ENCODE measurements at regions not wholly inside any gene's neighbourhood (a gene's known extent, or its start where the extent isn't known, plus 50 kb on each side); places are given as distances from the start of the nearest gene placed in this dataset.

DNA sequence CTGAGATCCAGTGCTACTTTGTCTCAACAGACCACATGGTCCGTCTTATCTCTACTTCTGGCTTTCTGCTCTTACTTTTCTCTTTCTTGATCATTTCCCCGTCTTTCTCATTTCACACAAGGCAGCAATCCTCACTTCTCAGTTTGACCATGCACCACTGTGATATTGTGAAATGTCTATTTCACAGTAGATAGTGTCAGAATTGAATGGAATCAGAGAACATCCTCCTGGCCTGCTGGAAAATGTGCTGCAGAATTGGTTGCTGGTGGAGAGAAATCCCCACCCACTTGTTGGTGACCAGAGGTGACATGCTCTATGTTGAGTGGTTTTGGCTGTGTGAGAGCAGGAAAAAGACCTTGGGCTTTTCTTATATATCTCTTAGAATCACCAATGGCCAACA is 57.8 kb upstream of the RCN1 start:
- ATAC-seq = no peak
- TF ChIP-seq GLIS3 (CRISPR knock-in tag; IDR thresholded peaks at IDR 0.05) (no peak), ZNF70 (CRISPR knock-in tag; IDR thresholded peaks at IDR 0.05) (no peak), ZFP3 (CRISPR knock-in tag; IDR thresholded peaks at IDR 0.05) (no peak), ESRRG (CRISPR knock-in tag; IDR thresholded peaks at IDR 0.05) (no peak), ARNTL (CRISPR knock-in tag; IDR thresholded peaks at IDR 0.05; ENCODE audit: borderline replicate concordance, low read depth) (no peak), OSR1 (CRISPR knock-in tag; IDR thresholded peaks at IDR 0.05) (no peak), ZFP30 (CRISPR knock-in tag; IDR thresholded peaks at IDR 0.05) (no peak), PPARA (CRISPR knock-in tag; IDR thresholded peaks at IDR 0.05; ENCODE audit: borderline replicate concordance) (no peak), ISL1 (CRISPR knock-in tag; IDR thresholded peaks at IDR 0.05) (no peak), POU6F1 (CRISPR knock-in tag; IDR thresholded peaks at IDR 0.05; ENCODE audit: borderline replicate concordance, low read depth) (no peak), TOX (CRISPR knock-in tag; IDR thresholded peaks at IDR 0.05; ENCODE audit: borderline replicate concordance) (no peak), CSDC2 (CRISPR knock-in tag; IDR thresholded peaks at IDR 0.05) (no peak), ZNF565 (CRISPR knock-in tag; conservative IDR thresholded peaks at IDR 0.05; ENCODE audit: low read depth) (no peak)
- TF ChIP-seq, protein P1, sequence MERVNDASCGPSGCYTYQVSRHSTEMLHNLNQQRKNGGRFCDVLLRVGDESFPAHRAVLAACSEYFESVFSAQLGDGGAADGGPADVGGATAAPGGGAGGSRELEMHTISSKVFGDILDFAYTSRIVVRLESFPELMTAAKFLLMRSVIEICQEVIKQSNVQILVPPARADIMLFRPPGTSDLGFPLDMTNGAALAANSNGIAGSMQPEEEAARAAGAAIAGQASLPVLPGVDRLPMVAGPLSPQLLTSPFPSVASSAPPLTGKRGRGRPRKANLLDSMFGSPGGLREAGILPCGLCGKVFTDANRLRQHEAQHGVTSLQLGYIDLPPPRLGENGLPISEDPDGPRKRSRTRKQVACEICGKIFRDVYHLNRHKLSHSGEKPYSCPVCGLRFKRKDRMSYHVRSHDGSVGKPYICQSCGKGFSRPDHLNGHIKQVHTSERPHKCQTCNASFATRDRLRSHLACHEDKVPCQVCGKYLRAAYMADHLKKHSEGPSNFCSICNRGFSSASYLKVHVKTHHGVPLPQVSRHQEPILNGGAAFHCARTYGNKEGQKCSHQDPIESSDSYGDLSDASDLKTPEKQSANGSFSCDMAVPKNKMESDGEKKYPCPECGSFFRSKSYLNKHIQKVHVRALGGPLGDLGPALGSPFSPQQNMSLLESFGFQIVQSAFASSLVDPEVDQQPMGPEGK (CRISPR knock-in tag; IDR thresholded peaks at IDR 0.05; ENCODE audit: borderline replicate concordance) = no peak
- TF ChIP-seq, protein P2, sequence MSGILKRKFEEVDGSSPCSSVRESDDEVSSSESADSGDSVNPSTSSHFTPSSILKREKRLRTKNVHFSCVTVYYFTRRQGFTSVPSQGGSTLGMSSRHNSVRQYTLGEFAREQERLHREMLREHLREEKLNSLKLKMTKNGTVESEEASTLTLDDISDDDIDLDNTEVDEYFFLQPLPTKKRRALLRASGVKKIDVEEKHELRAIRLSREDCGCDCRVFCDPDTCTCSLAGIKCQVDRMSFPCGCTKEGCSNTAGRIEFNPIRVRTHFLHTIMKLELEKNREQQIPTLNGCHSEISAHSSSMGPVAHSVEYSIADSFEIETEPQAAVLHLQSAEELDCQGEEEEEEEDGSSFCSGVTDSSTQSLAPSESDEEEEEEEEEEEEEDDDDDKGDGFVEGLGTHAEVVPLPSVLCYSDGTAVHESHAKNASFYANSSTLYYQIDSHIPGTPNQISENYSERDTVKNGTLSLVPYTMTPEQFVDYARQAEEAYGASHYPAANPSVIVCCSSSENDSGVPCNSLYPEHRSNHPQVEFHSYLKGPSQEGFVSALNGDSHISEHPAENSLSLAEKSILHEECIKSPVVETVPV (CRISPR knock-in tag; IDR thresholded peaks at IDR 0.05) = no peak

DNA sequence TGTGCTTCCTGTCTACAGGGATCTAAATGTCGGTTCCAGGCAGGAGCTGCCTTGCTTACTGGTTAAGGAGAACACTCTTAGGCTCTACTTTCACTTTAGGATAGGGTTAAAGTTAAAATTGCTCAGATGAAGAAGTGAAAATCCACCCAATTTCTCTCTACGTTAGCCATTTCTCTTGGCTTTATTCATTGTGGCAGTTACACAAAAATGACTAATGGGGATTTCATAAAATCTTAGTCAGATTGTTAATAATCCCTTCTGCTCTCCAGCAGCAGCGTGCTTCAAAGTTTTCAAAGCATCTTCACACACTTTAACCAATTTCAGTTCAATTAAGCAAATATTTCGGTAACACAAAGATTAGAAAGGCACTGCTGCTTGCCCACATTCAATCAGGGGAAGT is 58.4 kb upstream of the RCN1 start:
- no peak for ATAC-seq
- TF ChIP-seq ZNF70 (CRISPR knock-in tag; IDR thresholded peaks at IDR 0.05) (no peak), POU6F1 (CRISPR knock-in tag; IDR thresholded peaks at IDR 0.05; ENCODE audit: borderline replicate concordance, low read depth) (no peak), GLIS3 (CRISPR knock-in tag; IDR thresholded peaks at IDR 0.05) (no peak), TCF4 (CRISPR knock-in tag; IDR thresholded peaks at IDR 0.05; ENCODE audit: borderline replicate concordance) (no peak), TOX (CRISPR knock-in tag; IDR thresholded peaks at IDR 0.05; ENCODE audit: borderline replicate concordance) (no peak), BACH2 (CRISPR knock-in tag; IDR thresholded peaks at IDR 0.05; ENCODE audit: borderline replicate concordance) (no peak), OSR1 (CRISPR knock-in tag; IDR thresholded peaks at IDR 0.05) (no peak), ZFP30 (CRISPR knock-in tag; IDR thresholded peaks at IDR 0.05) (no peak), PPARA (CRISPR knock-in tag; IDR thresholded peaks at IDR 0.05; ENCODE audit: borderline replicate concordance) (no peak)
- TF ChIP-seq, protein P3, sequence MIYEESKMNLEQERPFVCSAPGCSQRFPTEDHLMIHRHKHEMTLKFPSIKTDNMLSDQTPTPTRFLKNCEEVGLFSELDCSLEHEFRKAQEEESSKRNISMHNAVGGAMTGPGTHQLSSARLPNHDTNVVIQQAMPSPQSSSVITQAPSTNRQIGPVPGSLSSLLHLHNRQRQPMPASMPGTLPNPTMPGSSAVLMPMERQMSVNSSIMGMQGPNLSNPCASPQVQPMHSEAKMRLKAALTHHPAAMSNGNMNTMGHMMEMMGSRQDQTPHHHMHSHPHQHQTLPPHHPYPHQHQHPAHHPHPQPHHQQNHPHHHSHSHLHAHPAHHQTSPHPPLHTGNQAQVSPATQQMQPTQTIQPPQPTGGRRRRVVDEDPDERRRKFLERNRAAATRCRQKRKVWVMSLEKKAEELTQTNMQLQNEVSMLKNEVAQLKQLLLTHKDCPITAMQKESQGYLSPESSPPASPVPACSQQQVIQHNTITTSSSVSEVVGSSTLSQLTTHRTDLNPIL (CRISPR knock-in tag; IDR thresholded peaks at IDR 0.05; ENCODE audit: low read depth) = no peak
- TF ChIP-seq, protein P1 (CRISPR knock-in tag; IDR thresholded peaks at IDR 0.05; ENCODE audit: borderline replicate concordance) = no peak
- TF ChIP-seq, protein P2 (CRISPR knock-in tag; IDR thresholded peaks at IDR 0.05) = no peak
